Activated B cell treated with CpG ODN at 0.5 μM for 24 hours (primary cell): ENCODE measurements at regions not wholly inside any gene's neighbourhood (a gene's known extent, or its start where the extent isn't known, plus 50 kb on each side); places are given as distances from the start of the nearest gene placed in this dataset.

Experiments
- ATAC-seq: fragments of 200-7000 bp; cut with Tn5 transposase; one replicate; pipeline ENCODE4 v1.10.0; 2021; ENCODE audit warnings: low read depth, mild to moderate bottlenecking, moderate library complexity
- CTCF ChIA-PET: fragments of 350-600 bp; sonication (Branson Sonifier 250); formaldehyde crosslinking; loops from one replicate; lab custom pipeline; 2021; ENCODE audit warnings: antibody characterized with exemption; lab: Charles Lee
- POLR2A ChIA-PET: fragments of 350-600 bp; sonication (Branson Sonifier 250); formaldehyde crosslinking; loops from one replicate; lab custom pipeline; 2021; ENCODE audit warnings: antibody characterized with exemption; lab: Charles Lee
- DNase-seq: peaks from one replicate; pipeline ENCODE4 v3.0.0; 2022
- H3K27ac Mint-ChIP-seq: one replicate; pipeline ENCODE4 v1.8.0; 2020; ENCODE audit warnings: mixed read lengths
- H3K27me3 Mint-ChIP-seq: one replicate; pipeline ENCODE4 v1.8.0; 2021; ENCODE audit warnings: mixed read lengths
- H3K36me3 Mint-ChIP-seq: one replicate; pipeline ENCODE4 v1.8.0; 2021; ENCODE audit warnings: low read depth, mixed read lengths
- H3K4me1 Mint-ChIP-seq: one replicate; pipeline ENCODE4 v1.8.0; 2021; ENCODE audit warnings: mixed read lengths
- H3K4me3 Mint-ChIP-seq: one replicate; pipeline ENCODE4 v1.8.0; 2020; ENCODE audit warnings: mild to moderate bottlenecking, mixed read lengths
- H3K9me3 Mint-ChIP-seq: one replicate; pipeline ENCODE4 v1.8.0; 2020; ENCODE audit warnings: mixed read lengths
- intact Hi-C: fragments of 100-400 bp; cut with micrococcal nuclease; formaldehyde crosslinking; loops from one replicate; pipeline ENCODE4 v1.15.1; 2024
- TF ChIP-seq, protein P1 (sequence below): fragments of 200-600 bp; IDR thresholded peaks from one replicate; pipeline ENCODE4 v1.8.0; 2022; ENCODE audit warnings: antibody characterized with exemption, mild to moderate bottlenecking

- POLR2A ChIA-PET: no interaction called here
- no peaks in the 10 kb centered on the region for H3K9me3 Mint-ChIP-seq
- CTCF ChIA-PET: no interaction called here
- H3K27me3 Mint-ChIP-seq: no peaks in the 10 kb centered on the region
- TF ChIP-seq, protein P1, sequence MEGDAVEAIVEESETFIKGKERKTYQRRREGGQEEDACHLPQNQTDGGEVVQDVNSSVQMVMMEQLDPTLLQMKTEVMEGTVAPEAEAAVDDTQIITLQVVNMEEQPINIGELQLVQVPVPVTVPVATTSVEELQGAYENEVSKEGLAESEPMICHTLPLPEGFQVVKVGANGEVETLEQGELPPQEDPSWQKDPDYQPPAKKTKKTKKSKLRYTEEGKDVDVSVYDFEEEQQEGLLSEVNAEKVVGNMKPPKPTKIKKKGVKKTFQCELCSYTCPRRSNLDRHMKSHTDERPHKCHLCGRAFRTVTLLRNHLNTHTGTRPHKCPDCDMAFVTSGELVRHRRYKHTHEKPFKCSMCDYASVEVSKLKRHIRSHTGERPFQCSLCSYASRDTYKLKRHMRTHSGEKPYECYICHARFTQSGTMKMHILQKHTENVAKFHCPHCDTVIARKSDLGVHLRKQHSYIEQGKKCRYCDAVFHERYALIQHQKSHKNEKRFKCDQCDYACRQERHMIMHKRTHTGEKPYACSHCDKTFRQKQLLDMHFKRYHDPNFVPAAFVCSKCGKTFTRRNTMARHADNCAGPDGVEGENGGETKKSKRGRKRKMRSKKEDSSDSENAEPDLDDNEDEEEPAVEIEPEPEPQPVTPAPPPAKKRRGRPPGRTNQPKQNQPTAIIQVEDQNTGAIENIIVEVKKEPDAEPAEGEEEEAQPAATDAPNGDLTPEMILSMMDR: no peak
- H3K4me1 Mint-ChIP-seq: no peaks in the 10 kb centered on the region
- H3K4me3 Mint-ChIP-seq: no peak overlapping the region
- DNase-seq (no peak), ATAC-seq (no peak)
- H3K27ac Mint-ChIP-seq: no peak overlapping the region
- intact Hi-C loops: no loop called here
- no peaks in the 10 kb centered on the region for H3K36me3 Mint-ChIP-seq
These were observed 651.4 kb downstream of the OTOL1 start for GRCh38 chr3:162147996-162148395.

- Mint-ChIP-seq H3K9me3 (no peaks in the 10 kb centered on the region), H3K27ac (no peak overlapping the region), H3K27me3 (no peaks in the 10 kb centered on the region), H3K36me3 (no peaks in the 10 kb centered on the region), H3K4me1 (no peaks in the 10 kb centered on the region), H3K4me3 (no peak overlapping the region)
- intact Hi-C loops: no loop called here
- CTCF ChIA-PET: no interaction called here
- ATAC-seq (no peak), DNase-seq (no peak)
- TF ChIP-seq, protein P1: no peak
- POLR2A ChIA-PET: no interaction called here
These were observed 654.2 kb downstream of the OTOL1 start for GRCh38 chr3:162150790-162151189.

DNA sequence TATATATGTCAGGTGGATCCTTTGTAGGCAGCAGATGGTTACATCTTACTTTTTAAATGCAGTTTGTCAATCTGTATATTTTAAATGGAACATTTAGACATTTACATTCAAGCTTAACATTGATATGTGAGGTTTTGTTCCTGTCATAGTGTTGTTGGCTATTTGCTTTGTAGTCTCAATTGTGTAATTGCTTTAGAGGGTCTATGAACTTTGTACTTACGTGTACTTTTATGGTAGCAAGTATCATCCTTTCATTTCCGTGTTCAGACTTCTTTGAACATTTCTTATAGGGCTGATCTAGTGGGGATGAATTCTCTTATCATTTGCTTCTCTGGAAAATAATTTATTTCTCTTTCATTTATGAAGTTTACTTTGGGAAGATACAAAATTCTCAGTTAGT lies 656.0 kb downstream of the OTOL1 start:
- no peaks in the 10 kb centered on the region for H3K27me3 Mint-ChIP-seq
- no peaks in the 10 kb centered on the region for H3K4me1 Mint-ChIP-seq
- TF ChIP-seq, protein P1: no peak
- CTCF ChIA-PET: no interaction called here
- ATAC-seq: no peak
- POLR2A ChIA-PET: no interaction called here
- no peaks in the 10 kb centered on the region for H3K36me3 Mint-ChIP-seq
- no peak for DNase-seq
- intact Hi-C loops: no loop called here
- H3K27ac Mint-ChIP-seq: no peak overlapping the region
- H3K4me3 Mint-ChIP-seq: no peak overlapping the region
- peaks cover 1% of the 10 kb centered on the region for H3K9me3 Mint-ChIP-seq

GRCh38 chr3:162161595-162161994 lies 665.0 kb downstream of the OTOL1 start:
- no peaks in the 10 kb centered on the region for H3K36me3 Mint-ChIP-seq
- TF ChIP-seq, protein P1: no peak
- H3K27me3 Mint-ChIP-seq: no peaks in the 10 kb centered on the region
- intact Hi-C loops: no loop called here
- ChIA-PET POLR2A (no interaction called here), CTCF (no interaction called here)
- H3K4me1 Mint-ChIP-seq: no peaks in the 10 kb centered on the region
- peaks cover 10% of the 10 kb centered on the region for H3K9me3 Mint-ChIP-seq
- DNase-seq (no peak), ATAC-seq (no peak)
- no peak overlapping the region for H3K27ac Mint-ChIP-seq
- no peak overlapping the region for H3K4me3 Mint-ChIP-seq

- H3K9me3 Mint-ChIP-seq: peaks cover 3% of the 10 kb centered on the region
- ChIA-PET CTCF (no interaction called here), POLR2A (no interaction called here)
- no peak for ATAC-seq
- no peak overlapping the region for H3K27ac Mint-ChIP-seq
- intact Hi-C loops: no loop called here
- no peaks in the 10 kb centered on the region for H3K27me3 Mint-ChIP-seq
- no peak overlapping the region for H3K4me3 Mint-ChIP-seq
- no peak for DNase-seq
- H3K36me3 Mint-ChIP-seq: no peaks in the 10 kb centered on the region
- TF ChIP-seq, protein P1: no peak
- no peaks in the 10 kb centered on the region for H3K4me1 Mint-ChIP-seq
These were observed 668.7 kb downstream of the OTOL1 start for GRCh38 chr3:162165346-162165745.
